GM19043 (cell line): ENCODE measurements at regions not wholly inside any gene's neighbourhood (a gene's known extent, or its start where the extent isn't known, plus 50 kb on each side); places are given as distances from the start of the nearest gene placed in this dataset.
"Not testable (repeated sequence)": the region's sequence is repeated elsewhere in the genome, so short reads cannot be mapped to it uniquely, and the experiment has no call there.

Experiments used
- ATAC-seq: cut with Tn5 transposase; IDR thresholded peaks from one replicate; pipeline ENCODE4 v1.9.1; 2021; ENCODE audit warnings: low read depth; ENCODE audit not compliant: unreplicated experiment

DNA sequence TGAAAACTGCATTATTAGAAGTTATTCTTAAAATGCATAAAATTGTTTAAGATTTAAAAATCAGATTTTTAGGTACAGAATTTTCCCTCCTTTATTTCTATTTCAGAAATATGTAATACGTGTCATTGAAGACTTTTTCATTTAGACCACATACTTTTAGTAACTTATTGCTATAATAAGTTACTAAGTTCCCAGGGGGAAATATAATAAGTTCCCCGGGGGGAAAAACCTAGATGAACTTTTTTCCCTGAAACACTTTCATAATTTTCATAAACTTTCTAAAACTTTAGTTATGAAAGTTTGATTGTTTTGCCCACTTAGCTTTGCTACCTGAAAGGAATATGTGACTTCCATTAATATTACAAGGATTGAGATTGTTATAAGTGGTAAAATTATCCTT lies 1341.5 kb upstream of the IGFBP7 start:
- no peak for ATAC-seq

- no peak for ATAC-seq
Measured at GRCh38 chr4:58435871-58436270, 1325.7 kb upstream of the IGFBP7 start.

DNA sequence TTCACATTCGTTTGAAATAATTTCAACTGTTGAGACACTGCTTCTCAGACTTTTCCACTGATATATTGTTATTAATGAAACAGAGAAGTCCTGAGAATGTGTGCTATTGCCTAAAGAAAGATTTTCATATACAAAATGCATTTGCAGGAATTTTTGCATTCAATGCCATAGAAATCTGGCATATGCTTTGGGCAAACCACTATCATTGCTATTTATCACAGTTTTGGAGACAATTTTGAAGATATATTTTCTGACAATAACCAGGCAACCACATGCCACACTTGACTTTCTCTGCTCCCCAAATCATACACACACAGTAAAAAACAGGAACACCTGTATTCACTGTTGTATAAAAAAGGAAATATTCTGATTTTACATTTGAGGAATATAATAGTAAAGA lies 1303.7 kb upstream of the IGFBP7 start:
- ATAC-seq, result no peak

- no peak for ATAC-seq
Measured at GRCh38 chr4:58411904-58412303, 1301.7 kb upstream of the IGFBP7 start.

DNA sequence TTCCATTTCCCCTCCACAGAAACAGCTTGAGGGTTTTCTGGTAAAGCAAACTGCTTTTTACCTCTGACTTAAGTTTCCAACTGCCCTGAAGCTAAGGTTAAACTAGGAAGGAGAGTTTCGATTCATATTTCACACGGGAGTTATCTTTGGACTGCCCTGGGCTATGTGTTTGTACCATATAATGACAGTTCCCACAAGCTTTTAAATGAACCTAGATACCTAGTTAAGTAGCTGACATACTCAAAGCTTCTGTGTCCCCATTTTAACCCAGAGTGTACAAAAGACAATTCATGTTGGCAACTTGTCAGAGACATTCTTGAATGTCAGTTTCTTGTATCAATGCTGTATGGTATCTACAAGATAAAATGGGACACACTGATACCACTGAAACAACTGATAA lies 1296.6 kb upstream of the IGFBP7 start:
- ATAC-seq, result no peak

DNA sequence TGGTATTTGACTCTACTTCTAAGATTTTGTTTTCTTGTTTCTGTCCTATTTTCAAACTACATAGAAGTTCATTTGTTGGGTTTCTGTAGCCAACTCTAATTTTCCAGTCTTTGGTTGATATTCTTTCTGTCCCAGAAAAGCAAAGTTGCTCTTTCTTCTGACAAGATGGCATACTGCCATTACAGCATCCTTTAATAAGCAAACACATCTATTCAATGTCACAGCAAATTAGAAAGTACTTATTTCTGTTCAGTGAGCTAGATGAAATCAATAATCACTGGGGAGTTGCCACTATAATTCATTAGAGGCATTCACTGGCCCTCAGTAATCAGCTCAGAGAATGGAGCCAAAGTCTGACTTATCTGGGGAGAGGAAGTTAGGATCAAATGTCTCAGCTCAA lies 1258.0 kb upstream of the IGFBP7 start:
- no peak for ATAC-seq

GRCh38 chr4:58360354-58361133 lies 1250.4 kb upstream of the IGFBP7 start:
- ATAC-seq, result no peak

GRCh38 chr4:58359590-58359989 lies 1249.4 kb upstream of the IGFBP7 start:
- no peak for ATAC-seq

- no peak for ATAC-seq
Measured at GRCh38 chr4:58357947-58358346, 1247.8 kb upstream of the IGFBP7 start.

- ATAC-seq, result no peak
Measured at GRCh38 chr4:58325070-58325469, 1214.9 kb upstream of the IGFBP7 start.

- no peak for ATAC-seq
Measured at GRCh38 chr4:58313444-58313843, 1203.3 kb upstream of the IGFBP7 start.

- no peak for ATAC-seq
Measured at GRCh38 chr4:58303456-58303855, 1193.3 kb upstream of the IGFBP7 start.

GRCh38 chr4:58301376-58301999 lies 1191.3 kb upstream of the IGFBP7 start:
- no peak for ATAC-seq

GRCh38 chr4:58286335-58286734 lies 1176.2 kb upstream of the IGFBP7 start:
- ATAC-seq, result no peak

DNA sequence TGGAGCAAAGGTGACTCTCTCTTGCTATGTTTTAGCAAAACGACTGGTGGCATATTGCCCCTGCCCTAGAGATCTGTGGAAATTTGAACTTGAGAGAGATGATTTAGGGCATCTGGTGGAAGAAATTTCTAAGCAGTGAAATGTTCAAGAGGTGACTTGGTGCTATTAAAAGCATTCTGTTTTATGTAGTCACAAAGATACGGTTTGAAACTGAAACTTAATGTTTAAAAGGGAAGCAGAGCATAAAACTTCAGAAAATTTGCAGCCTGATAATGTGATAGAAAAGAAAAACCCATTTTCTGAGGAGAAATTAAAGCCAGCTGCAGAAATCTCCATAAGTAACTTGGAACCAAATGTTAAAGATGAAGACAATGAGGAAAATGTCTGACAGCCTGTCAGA lies 1170.7 kb upstream of the IGFBP7 start:
- ATAC-seq, result not testable (repeated sequence)

DNA sequence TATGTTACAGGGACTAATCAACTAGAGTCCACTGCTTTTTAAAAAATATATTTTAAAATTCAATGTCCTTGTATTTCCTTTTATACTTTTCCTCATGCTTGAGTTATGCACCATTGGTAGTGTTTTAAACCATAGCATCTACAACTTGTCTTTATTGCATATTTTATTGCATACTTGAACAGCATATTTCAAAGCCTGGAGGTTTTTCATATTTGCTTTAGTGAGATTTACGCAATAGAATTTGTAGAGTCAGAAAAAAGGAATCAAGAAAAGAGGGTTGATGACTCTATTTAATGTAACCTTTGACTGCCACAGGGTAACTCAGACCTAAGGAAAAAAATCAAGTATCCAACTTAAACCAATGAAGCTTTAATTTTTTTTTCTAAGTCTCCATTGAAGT lies 1165.7 kb upstream of the IGFBP7 start:
- no peak for ATAC-seq

DNA sequence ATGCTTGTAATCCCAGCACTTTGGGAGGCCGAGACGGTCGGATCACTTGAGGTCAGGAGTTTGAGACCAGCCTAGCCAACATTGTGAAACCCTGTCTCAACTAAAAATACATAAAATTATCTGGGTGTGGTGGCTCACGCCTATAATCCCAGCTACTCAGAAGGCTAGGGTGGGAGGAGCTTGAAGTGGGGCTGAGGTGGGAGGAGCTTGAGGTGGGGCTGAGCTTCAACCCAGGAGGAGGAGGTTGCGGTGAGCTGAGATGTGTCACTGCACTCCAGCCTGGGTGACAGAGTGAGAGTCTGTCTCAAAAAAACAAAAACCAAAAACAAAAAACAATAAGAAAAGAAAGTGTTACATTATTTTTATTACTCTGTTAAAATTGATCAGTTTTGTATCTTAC lies 1164.4 kb upstream of the IGFBP7 start:
- ATAC-seq, result no peak

GRCh38 chr4:58272311-58272710 lies 1162.1 kb upstream of the IGFBP7 start:
- ATAC-seq, result no peak

- no peak for ATAC-seq
Measured at GRCh38 chr4:58265734-58266133, 1155.5 kb upstream of the IGFBP7 start.

DNA sequence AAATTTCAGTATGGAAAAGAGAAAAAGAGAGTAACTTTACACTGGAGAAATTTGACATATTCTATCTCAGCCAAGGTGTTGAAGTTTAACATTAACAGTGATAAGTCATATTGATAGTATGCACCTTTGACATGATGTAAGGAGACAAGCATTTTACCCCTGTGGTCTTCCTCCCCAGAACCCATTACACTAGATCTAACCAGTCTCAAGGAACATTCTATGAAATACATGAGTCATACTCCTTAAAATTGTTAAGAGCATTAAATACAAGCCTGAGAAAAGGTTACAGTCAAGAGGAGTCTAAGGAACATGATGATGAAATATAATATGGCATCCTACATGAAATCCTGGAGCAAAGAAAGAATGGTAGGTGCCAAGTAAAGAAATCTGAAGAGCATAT lies 1151.3 kb upstream of the IGFBP7 start:
- ATAC-seq, result no peak

- ATAC-seq, result no peak
Measured at GRCh38 chr4:58254291-58254690, 1144.1 kb upstream of the IGFBP7 start.

DNA sequence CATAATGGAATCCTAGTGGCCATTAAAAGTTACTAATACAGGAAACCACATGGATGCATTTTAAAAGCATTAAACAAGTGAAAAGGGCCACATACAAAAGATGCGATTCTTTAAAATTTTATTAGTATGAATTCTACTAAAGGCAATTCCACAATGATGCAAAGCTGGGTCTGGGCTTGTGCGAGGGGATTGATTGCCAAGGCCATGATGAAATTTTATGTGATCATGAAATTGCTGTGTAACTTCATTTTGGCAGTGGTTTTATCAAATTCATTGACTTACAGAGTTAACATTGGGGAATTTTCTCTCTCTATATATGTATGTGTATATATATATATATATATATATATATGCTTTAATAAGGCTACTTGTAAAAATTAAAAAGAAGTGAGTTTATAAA lies 1142.5 kb upstream of the IGFBP7 start:
- no peak for ATAC-seq
